Transverse colon (tissue), 4 donors: ENCODE measurements at regions not wholly inside any gene's neighbourhood (a gene's known extent, or its start where the extent isn't known, plus 50 kb on each side); places are given as distances from the start of the nearest gene placed in this dataset.
"Not testable (repeated sequence)": the region's sequence is repeated elsewhere in the genome, so short reads cannot be mapped to it uniquely, and the experiment has no call there.

Experiments used
- DNase-seq: peaks from one replicate; pipeline ENCODE4 v3.0.0-alpha.2; 2019
- H3K27ac ChIP-seq, 4 donors: fragments of 200-600 bp; sonication (generic); 2 replicates each; pipeline ENCODE4 v1.5.1; 2016 to 2018; ENCODE audit warnings: inconsistent platforms in 4 of 4
- H3K27me3 ChIP-seq: fragments of 200-600 bp; sonication (generic); 2 replicates; pipeline ENCODE4 v1.5.1; 2017; ENCODE audit warnings: inconsistent platforms
- H3K36me3 ChIP-seq, 4 donors: fragments of 200-600 bp; sonication (generic); 2 replicates each; pipeline ENCODE4 v1.5.1; 2017 to 2019; ENCODE audit warnings: inconsistent platforms in 4 of 4
- H3K4me1 ChIP-seq, 4 donors: fragments of 200-600 bp; sonication (generic); 2 replicates each; pipeline ENCODE4 v1.5.1; 2017 to 2020; ENCODE audit warnings: inconsistent platforms in 4 of 4
- H3K4me3 ChIP-seq, 4 donors: fragments of 200-600 bp; sonication (generic); 1 replicate in 1 of 4; 2 replicates in 3 of 4; pipeline versions ENCODE4 v1.5.1 to v1.6.1; 2017 to 2019; ENCODE audit warnings: inconsistent platforms in 4 of 4
- H3K9me3 ChIP-seq, 2 donors: fragments of 200-600 bp; sonication (generic); 2 replicates each; pipeline ENCODE4 v1.5.1; 2017 to 2019; ENCODE audit warnings: inconsistent platforms in 2 of 2
- EP300 ChIP-seq: sonication (generic); formaldehyde crosslinking; IDR thresholded peaks from one replicate; pipeline ENCODE4 v1.6.1; 2017; ENCODE audit warnings: antibody characterized with exemption, low read depth
- POLR2A ChIP-seq: fragments of 450-650 bp; IDR thresholded peaks from one replicate; pipeline ENCODE4 v1.6.1; 2016; ENCODE audit warnings: antibody characterized with exemption, mild to moderate bottlenecking, moderate library complexity
- POLR2AphosphoS5 ChIP-seq, 3 donors: sonication (generic); formaldehyde crosslinking; IDR thresholded peaks; one replicate each; pipeline ENCODE4 v1.6.1; 2016; ENCODE audit warnings: antibody characterized with exemption in 3 of 3
- WGBS, 2 donors: methylation state at CpG; one replicate each; pipeline ENCODE4 v1.1.5; 2018; ENCODE audit warnings: low coverage in 1 of 2; 5-methylcytosine and 5-hydroxymethylcytosine counted together
- in situ Hi-C, 4 donors: fragments of 200-750 bp; cut with MboI; loops; one replicate each; pipeline versions ENCODE4 v1.15.0 to v1.15.1; 2017; ENCODE audit warnings: low sequenced_read_pairs in 3 of 4, low pct_ligation_motif_present in 1 of 4, low pct_unique_long_range_greater_than_20kb in 1 of 4
- intact Hi-C: fragments of 100-400 bp; cut with DNase I; formaldehyde crosslinking; loops from one replicate; pipeline ENCODE4 v1.15.1; 2023; ENCODE audit warnings: low total_unique reads
- TF ChIP-seq, protein P1 (sequence below), 5 experiments: fragments of 200-600 bp in 3 of 5; fragments of 450-650 bp in 2 of 5; sonication (generic) in 3 of 5; IDR thresholded peaks; 1 replicate in 2 of 5; 2 replicates in 3 of 5; pipeline ENCODE4 v1.5.1; 2016 to 2017; ENCODE audit warnings: antibody characterized with exemption in 5 of 5, inconsistent platforms in 3 of 5, mild to moderate bottlenecking in 2 of 5, moderate library complexity in 1 of 5

DNA sequence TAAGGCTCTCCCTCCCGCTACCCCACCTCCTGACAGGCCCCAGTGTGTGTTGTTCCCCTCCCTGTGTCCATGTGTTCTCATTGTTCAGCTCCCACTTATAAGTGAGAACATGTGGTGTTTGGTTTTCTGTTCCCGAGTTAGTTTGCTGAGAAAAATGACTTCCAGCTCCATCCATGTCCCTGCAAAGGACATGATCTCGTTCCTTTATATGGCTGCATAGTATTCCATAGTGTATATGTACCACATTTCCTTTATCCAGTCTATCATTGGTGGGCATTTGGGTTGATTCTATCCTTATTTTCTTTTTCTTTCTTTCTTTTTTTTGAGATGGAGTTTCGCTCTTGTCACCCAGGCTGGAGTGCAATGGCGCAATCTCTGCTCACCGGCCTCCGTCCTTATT is 57.8 kb upstream of the RASSF3 start:
- H3K4me1 ChIP-seq, H3K4me3 ChIP-seq, DNase-seq, H3K27ac ChIP-seq, H3K36me3 ChIP-seq, H3K9me3 ChIP-seq, H3K27me3 ChIP-seq: not testable (repeated sequence)
- intact Hi-C loops (loop anchor here (1.0 to 5.0 kb wide), 2 partner anchors 37 to 145 kb away; no protein-coding TSS in a partner anchor), in situ Hi-C loops (loop anchor here in 2 of 4 donors (10.0 kb wide), 2 partner anchors 142 to 152 kb away; no protein-coding TSS in a partner anchor)
- WGBS, 2 donors: 88 to 94% methylated on average over 7 of the region's 7 CpGs

DNA sequence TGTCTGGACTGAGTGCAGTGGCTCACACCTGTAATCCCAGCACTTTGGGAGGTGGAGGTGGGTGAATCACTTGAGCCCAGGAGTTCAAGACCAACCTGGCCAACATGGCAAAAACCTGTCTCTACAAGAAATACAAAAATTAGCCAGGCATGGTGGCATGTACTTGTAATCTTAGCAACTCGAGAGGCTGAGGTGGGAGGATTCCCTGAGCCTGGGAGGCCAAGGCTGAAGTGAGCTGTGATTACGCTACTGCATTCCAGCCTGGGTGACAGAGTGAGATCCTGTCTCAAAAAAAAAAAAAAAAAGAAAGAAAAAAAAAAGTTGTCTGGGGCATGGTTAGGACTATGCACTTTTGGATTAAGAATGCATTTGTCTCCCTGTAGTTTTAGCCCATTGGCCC is 56.6 kb upstream of the RASSF3 start:
- in situ Hi-C loops (loop anchor here in 2 of 4 donors (10.0 kb wide), 2 partner anchors 141 to 151 kb away; no protein-coding TSS in a partner anchor), intact Hi-C loops (loop anchor here (5.0 kb wide), 1 partner anchor 144 kb away; no protein-coding TSS in a partner anchor)
- H3K4me1 ChIP-seq, H3K4me3 ChIP-seq, H3K9me3 ChIP-seq, H3K36me3 ChIP-seq, DNase-seq, H3K27ac ChIP-seq, H3K27me3 ChIP-seq: not testable (repeated sequence)
- WGBS, 2 donors: 89% methylated on average over 2 of the region's 2 CpGs; no CpG with 5 or more reads in 1 of the 2 donors

DNA sequence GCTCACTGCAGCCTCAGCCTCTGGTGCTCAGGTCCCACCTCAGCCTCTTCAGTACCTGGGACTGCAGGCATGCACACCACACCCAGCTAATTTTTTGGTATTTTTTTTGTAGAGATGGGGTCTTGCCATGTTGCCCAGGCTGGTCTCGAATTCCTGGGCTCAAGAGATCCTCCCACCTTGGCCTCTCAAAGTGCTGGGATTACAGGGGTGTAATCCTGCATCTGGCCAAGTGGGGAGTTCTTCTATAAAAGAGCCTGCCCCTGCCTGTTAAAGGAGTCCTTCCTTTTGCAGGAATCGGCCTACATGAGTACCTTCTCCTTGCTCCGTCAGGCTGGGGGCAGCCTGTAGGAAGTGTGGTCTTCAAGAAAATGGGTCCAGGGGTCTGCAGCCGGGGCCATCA is 54.1 kb upstream of the RASSF3 start:
- in situ Hi-C loops: loop anchor here in 2 of 4 donors (10.0 kb wide), 2 partner anchors 139 to 149 kb away; no protein-coding TSS in a partner anchor

DNA sequence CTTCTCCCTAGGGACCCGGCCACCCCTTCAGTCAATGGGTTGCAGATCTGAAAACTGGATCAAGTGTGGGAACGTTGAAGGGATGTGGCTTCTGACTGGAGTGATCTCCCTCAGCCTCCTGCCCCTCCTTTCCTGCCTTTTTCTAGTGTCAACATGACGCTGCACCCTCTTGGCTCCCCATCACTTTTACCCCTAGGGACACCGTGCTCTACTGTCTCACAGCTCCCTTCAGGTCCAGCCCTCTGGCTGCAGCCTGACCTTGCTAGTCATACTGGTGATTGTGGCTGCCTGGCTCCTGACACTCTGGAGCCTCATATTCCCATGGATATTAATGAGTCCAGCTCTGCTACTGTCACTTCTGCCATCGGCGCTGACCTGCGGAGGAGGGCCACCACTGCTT is 51.5 kb upstream of the RASSF3 start:
- in situ Hi-C loops: loop anchor here in 2 of 4 donors (10.0 kb wide), 2 partner anchors 136 to 146 kb away; no protein-coding TSS in a partner anchor
- 92 to 100% methylated on average over 2 to 7 of the region's 7 CpGs for WGBS, 2 donors
- H3K27ac ChIP-seq: no peak overlapping the region
- no peaks in the 10 kb centered on the region for H3K9me3 ChIP-seq
- intact Hi-C loops: no loop called here
- H3K27me3 ChIP-seq: no peaks in the 10 kb centered on the region
- H3K4me1 ChIP-seq: no peaks in the 10 kb centered on the region
- TF ChIP-seq POLR2AphosphoS5 (IDR thresholded peaks at IDR 0.05) (no peak), EP300 (no peak), POLR2A (no peak)
- no peaks in the 10 kb centered on the region for H3K36me3 ChIP-seq
- no peak for DNase-seq
- H3K4me3 ChIP-seq: no peak overlapping the region

More for the DNA sequence above, 54.1 kb upstream of the RASSF3 start:
- no peaks in the 10 kb centered on the region for H3K27me3 ChIP-seq
- intact Hi-C loops: no loop called here
- no peaks in the 10 kb centered on the region for H3K4me1 ChIP-seq
- H3K9me3 ChIP-seq: no peaks in the 10 kb centered on the region
- H3K36me3 ChIP-seq: no peaks in the 10 kb centered on the region
- 86% methylated on average over 4 of the region's 4 CpGs; no CpG with 5 or more reads in 1 of the 2 donors for WGBS, 2 donors
- DNase-seq: no peak
- no peak overlapping the region for H3K4me3 ChIP-seq
- TF ChIP-seq, protein P1, sequence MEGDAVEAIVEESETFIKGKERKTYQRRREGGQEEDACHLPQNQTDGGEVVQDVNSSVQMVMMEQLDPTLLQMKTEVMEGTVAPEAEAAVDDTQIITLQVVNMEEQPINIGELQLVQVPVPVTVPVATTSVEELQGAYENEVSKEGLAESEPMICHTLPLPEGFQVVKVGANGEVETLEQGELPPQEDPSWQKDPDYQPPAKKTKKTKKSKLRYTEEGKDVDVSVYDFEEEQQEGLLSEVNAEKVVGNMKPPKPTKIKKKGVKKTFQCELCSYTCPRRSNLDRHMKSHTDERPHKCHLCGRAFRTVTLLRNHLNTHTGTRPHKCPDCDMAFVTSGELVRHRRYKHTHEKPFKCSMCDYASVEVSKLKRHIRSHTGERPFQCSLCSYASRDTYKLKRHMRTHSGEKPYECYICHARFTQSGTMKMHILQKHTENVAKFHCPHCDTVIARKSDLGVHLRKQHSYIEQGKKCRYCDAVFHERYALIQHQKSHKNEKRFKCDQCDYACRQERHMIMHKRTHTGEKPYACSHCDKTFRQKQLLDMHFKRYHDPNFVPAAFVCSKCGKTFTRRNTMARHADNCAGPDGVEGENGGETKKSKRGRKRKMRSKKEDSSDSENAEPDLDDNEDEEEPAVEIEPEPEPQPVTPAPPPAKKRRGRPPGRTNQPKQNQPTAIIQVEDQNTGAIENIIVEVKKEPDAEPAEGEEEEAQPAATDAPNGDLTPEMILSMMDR (IDR thresholded peaks at IDR 0.05): no peak
- TF ChIP-seq POLR2A (no peak), EP300 (no peak), POLR2AphosphoS5 (IDR thresholded peaks at IDR 0.05) (no peak)
- no peak overlapping the region for H3K27ac ChIP-seq

DNA sequence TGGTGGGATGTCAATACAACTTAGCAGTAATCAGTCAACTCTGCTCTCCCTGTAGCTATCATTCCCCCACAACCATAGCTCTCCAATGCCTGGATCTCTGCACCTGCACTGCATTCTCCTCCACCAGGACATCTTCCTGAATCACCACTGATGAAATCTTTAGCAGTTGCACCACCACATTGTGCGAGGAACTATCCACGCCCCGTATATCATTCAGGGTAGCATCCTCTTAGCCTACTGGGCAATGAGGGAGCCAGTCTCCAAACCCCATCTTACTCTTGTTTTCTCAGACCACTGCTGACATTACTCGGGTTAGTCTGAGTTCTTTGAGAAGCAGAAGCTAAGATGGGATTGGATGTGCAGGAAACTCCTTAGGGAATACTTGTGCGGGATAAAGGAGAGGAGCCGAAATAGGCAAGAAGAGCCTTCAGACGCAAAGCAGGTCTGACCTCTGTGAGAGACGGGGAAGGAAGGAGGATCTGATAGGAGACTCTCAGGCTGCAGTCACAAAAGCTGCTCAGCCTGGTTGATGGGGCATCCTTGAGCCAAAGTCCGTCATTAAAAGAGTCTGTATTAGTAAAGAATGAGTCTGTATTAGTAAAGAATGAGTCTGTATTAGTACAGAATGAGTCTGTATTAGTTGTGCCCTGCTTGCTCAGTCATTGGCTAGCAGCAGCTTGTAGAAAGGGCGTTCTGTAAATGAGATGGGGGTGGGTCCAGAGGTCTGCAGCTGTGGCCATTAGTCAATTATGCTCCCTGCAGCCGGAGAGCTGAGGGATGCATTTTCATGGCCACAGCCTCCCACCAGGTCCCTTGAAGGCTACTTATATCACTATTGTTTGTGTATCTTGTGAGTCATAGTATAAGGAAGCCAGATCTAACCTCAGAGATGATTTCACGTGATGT is 49.6 kb upstream of the RASSF3 start:
- no peak overlapping the region for H3K27ac ChIP-seq
- intact Hi-C loops: no loop called here
- H3K27me3 ChIP-seq: no peaks in the 10 kb centered on the region
- H3K9me3 ChIP-seq: no peaks in the 10 kb centered on the region
- H3K36me3 ChIP-seq: no peaks in the 10 kb centered on the region
- no peak for DNase-seq
- no peaks in the 10 kb centered on the region for H3K4me1 ChIP-seq
- no peak overlapping the region for H3K4me3 ChIP-seq
- 65 to 75% methylated on average over 7 to 12 of the region's 12 CpGs for WGBS, 2 donors
- TF ChIP-seq POLR2A: no peak
- TF ChIP-seq, protein P1 (IDR thresholded peaks at IDR 0.05): no peak
- no peak for TF ChIP-seq EP300
- no peak for TF ChIP-seq POLR2AphosphoS5 (IDR thresholded peaks at IDR 0.05)
- in situ Hi-C loops: no loop called here
